ENCODE measurements at regions not wholly inside any gene's neighbourhood (a gene's known extent, or its start where the extent isn't known, plus 50 kb on each side); places are given as distances from the start of the nearest gene placed in this dataset.

- Histone ChIP-seq H3K36me3 (no peaks in the 10 kb centered on the region), H3K4me3 (replicated peaks in 1 of 3) (no peak overlapping the region), H3K4me1 (no peaks in the 10 kb centered on the region), H3K27me3 (no peaks in the 10 kb centered on the region), H3K9me3 (no peaks in the 10 kb centered on the region), H3K27ac (no peak overlapping the region)
- WGBS, 2 donors: 37 to 38% methylated on average over 2 of the region's 2 CpGs
- DNase-seq: no peak
- intact Hi-C loops (cut with DNase I): no loop called here
- no peak for TF ChIP-seq POLR2A (IDR thresholded peaks at IDR 0.05)
- TF ChIP-seq CTCF (IDR thresholded peaks at IDR 0.05): no peak
Observed at GRCh38 chr16:86209202-86209601, 301.1 kb upstream of the FOXF1 start.

GRCh38 chr16:86210403-86211193 is 299.7 kb upstream of the FOXF1 start:
- TF ChIP-seq CTCF (IDR thresholded peaks at IDR 0.05) (no peak), POLR2A (IDR thresholded peaks at IDR 0.05) (no peak)
- intact Hi-C loops (cut with DNase I): no loop called here
- no peak for DNase-seq
- Histone ChIP-seq H3K9me3 (no peaks in the 10 kb centered on the region), H3K36me3 (no peaks in the 10 kb centered on the region), H3K27me3 (no peaks in the 10 kb centered on the region), H3K4me3 (replicated peaks in 1 of 3) (no peak overlapping the region), H3K27ac (no peak overlapping the region), H3K4me1 (no peaks in the 10 kb centered on the region)
- 78 to 81% methylated on average over 19 of the region's 19 CpGs for WGBS, 2 donors

GRCh38 chr16:86211265-86211664 is 299.1 kb upstream of the FOXF1 start:
- Histone ChIP-seq H3K27me3 (no peaks in the 10 kb centered on the region), H3K9me3 (no peaks in the 10 kb centered on the region), H3K4me3 (replicated peaks in 1 of 3) (no peak overlapping the region), H3K36me3 (no peaks in the 10 kb centered on the region), H3K4me1 (no peaks in the 10 kb centered on the region), H3K27ac (no peak overlapping the region)
- TF ChIP-seq CTCF (IDR thresholded peaks at IDR 0.05) (no peak), POLR2A (IDR thresholded peaks at IDR 0.05) (no peak)
- intact Hi-C loops (cut with DNase I): no loop called here
- 88 to 93% methylated on average over 5 of the region's 5 CpGs for WGBS, 2 donors
- DNase-seq: no peak

- Histone ChIP-seq H3K4me3 (replicated peaks in 1 of 3) (no peak overlapping the region), H3K4me1 (no peaks in the 10 kb centered on the region), H3K27ac (no peak overlapping the region), H3K36me3 (no peaks in the 10 kb centered on the region), H3K9me3 (no peaks in the 10 kb centered on the region), H3K27me3 (no peaks in the 10 kb centered on the region)
- TF ChIP-seq POLR2A (IDR thresholded peaks at IDR 0.05): no peak
- no peak for TF ChIP-seq CTCF (IDR thresholded peaks at IDR 0.05)
- no peak for DNase-seq
- intact Hi-C loops (cut with DNase I): no loop called here
- 66 to 67% methylated on average over 6 of the region's 6 CpGs for WGBS, 2 donors
Observed at GRCh38 chr16:86211800-86212199, 298.5 kb upstream of the FOXF1 start.

- no peak for TF ChIP-seq CTCF (IDR thresholded peaks at IDR 0.05)
- no peak for TF ChIP-seq POLR2A (IDR thresholded peaks at IDR 0.05)
- intact Hi-C loops (cut with DNase I): no loop called here
- H3K27me3 ChIP-seq: no peaks in the 10 kb centered on the region
- no peak overlapping the region for H3K27ac ChIP-seq
- H3K9me3 ChIP-seq: no peaks in the 10 kb centered on the region
- H3K4me3 ChIP-seq (replicated peaks in 1 of 3): no peak overlapping the region
- no peak for DNase-seq
- no peaks in the 10 kb centered on the region for H3K4me1 ChIP-seq
- no peaks in the 10 kb centered on the region for H3K36me3 ChIP-seq
- 80 to 89% methylated on average over 11 of the region's 11 CpGs for WGBS, 2 donors
Observed at GRCh38 chr16:86212706-86213436, 297.5 kb upstream of the FOXF1 start.
